Endothelial cell (in vitro differentiated cells): ENCODE measurements at regions not wholly inside any gene's neighbourhood (a gene's known extent, or its start where the extent isn't known, plus 50 kb on each side); places are given as distances from the start of the nearest gene placed in this dataset.

Experiments used
- DNase-seq: peaks from one replicate; pipeline ENCODE4 v3.0.0; 2021; ENCODE audit warnings: low spot score
- H3K27ac Mint-ChIP-seq: one replicate; pipeline ENCODE4 v1.8.0; 2021; ENCODE audit warnings: mixed read lengths, inconsistent platforms; ENCODE audit not compliant: unreplicated experiment
- H3K27me3 Mint-ChIP-seq: one replicate; pipeline ENCODE4 v1.8.0; 2021; ENCODE audit warnings: mild to moderate bottlenecking, moderate library complexity, mixed read lengths, inconsistent platforms; ENCODE audit not compliant: unreplicated experiment
- H3K36me3 Mint-ChIP-seq: one replicate; pipeline ENCODE4 v1.8.0; 2021; ENCODE audit warnings: mild to moderate bottlenecking, low read depth, mixed read lengths, inconsistent platforms; ENCODE audit not compliant: unreplicated experiment
- H3K4me1 Mint-ChIP-seq: one replicate; pipeline ENCODE4 v1.8.0; 2021; ENCODE audit warnings: mild to moderate bottlenecking, mixed read lengths, inconsistent platforms; ENCODE audit not compliant: unreplicated experiment
- H3K4me3 Mint-ChIP-seq: one replicate; pipeline ENCODE4 v1.8.0; 2021; ENCODE audit warnings: mild to moderate bottlenecking, mixed read lengths, inconsistent platforms; ENCODE audit not compliant: unreplicated experiment
- H3K9me3 Mint-ChIP-seq: one replicate; pipeline ENCODE4 v1.8.0; 2021; ENCODE audit warnings: mixed read lengths, inconsistent platforms; ENCODE audit not compliant: unreplicated experiment
- CTCF ChIP-seq: fragments of 200-600 bp; sonication (generic); IDR thresholded peaks from one replicate; pipeline ENCODE4 v1.5.0; 2021; ENCODE audit warnings: antibody characterized with exemption; ENCODE audit not compliant: unreplicated experiment

- H3K4me1 Mint-ChIP-seq, result peaks cover 4% of the 10 kb centered on the region
- no peak overlapping the region for H3K27ac Mint-ChIP-seq
- peaks cover 25% of the 10 kb centered on the region for H3K36me3 Mint-ChIP-seq
- DNase-seq, result no peak
- H3K9me3 Mint-ChIP-seq, result no peaks in the 10 kb centered on the region
- no peak overlapping the region for H3K4me3 Mint-ChIP-seq
- H3K27me3 Mint-ChIP-seq, result peaks cover 2% of the 10 kb centered on the region
- no peak for TF ChIP-seq CTCF
Observed at GRCh38 chr14:71464840-71465239, 467.4 kb upstream of the RGS6 start.

- H3K27me3 Mint-ChIP-seq, result peaks cover 2% of the 10 kb centered on the region
- H3K4me3 Mint-ChIP-seq, result peak overlapping the region; percentile 37
- DNase-seq, result no peak
- H3K36me3 Mint-ChIP-seq, result peaks cover 20% of the 10 kb centered on the region
- TF ChIP-seq CTCF, result no peak
- H3K27ac Mint-ChIP-seq, result no peak overlapping the region
- H3K9me3 Mint-ChIP-seq, result no peaks in the 10 kb centered on the region
- peaks cover 1% of the 10 kb centered on the region for H3K4me1 Mint-ChIP-seq
Observed at GRCh38 chr14:71465316-71465715, 466.9 kb upstream of the RGS6 start.

- Mint-ChIP-seq H3K27me3 (peaks cover 2% of the 10 kb centered on the region), H3K4me1 (no peaks in the 10 kb centered on the region), H3K27ac (no peak overlapping the region), H3K4me3 (no peak overlapping the region), H3K36me3 (peaks cover 18% of the 10 kb centered on the region), H3K9me3 (no peaks in the 10 kb centered on the region)
- no peak for DNase-seq
- TF ChIP-seq CTCF, result no peak
Observed at GRCh38 chr14:71466251-71466650, 466.0 kb upstream of the RGS6 start.

GRCh38 chr14:71466946-71467345, 465.3 kb upstream of the RGS6 start:
- Mint-ChIP-seq H3K36me3 (peaks cover 15% of the 10 kb centered on the region), H3K27ac (no peak overlapping the region), H3K9me3 (no peaks in the 10 kb centered on the region), H3K27me3 (peaks cover 2% of the 10 kb centered on the region), H3K4me3 (no peak overlapping the region), H3K4me1 (no peaks in the 10 kb centered on the region)
- no peak for TF ChIP-seq CTCF
- DNase-seq, result no peak

- no peaks in the 10 kb centered on the region for H3K4me1 Mint-ChIP-seq
- TF ChIP-seq CTCF, result no peak
- H3K36me3 Mint-ChIP-seq, result peaks cover 15% of the 10 kb centered on the region
- H3K4me3 Mint-ChIP-seq, result no peak overlapping the region
- DNase-seq, result no peak
- H3K27ac Mint-ChIP-seq, result no peak overlapping the region
- no peaks in the 10 kb centered on the region for H3K9me3 Mint-ChIP-seq
- peaks cover 2% of the 10 kb centered on the region for H3K27me3 Mint-ChIP-seq
Observed at GRCh38 chr14:71467361-71467811, 464.8 kb upstream of the RGS6 start.
